Activated CD8-positive, alpha-beta memory T cell treated with anti-CD3 and anti-CD28 coated beads for 36 hours (primary cell): ENCODE measurements at regions not wholly inside any gene's neighbourhood (a gene's known extent, or its start where the extent isn't known, plus 50 kb on each side); places are given as distances from the start of the nearest gene placed in this dataset.

Experiments
- CTCF ChIA-PET: fragments of 350-600 bp; sonication (Branson Sonifier 250); formaldehyde crosslinking; loops from one replicate; lab custom pipeline; 2021; ENCODE audit warnings: antibody characterized with exemption; lab: Charles Lee
- POLR2A ChIA-PET: fragments of 350-600 bp; sonication (Branson Sonifier 250); formaldehyde crosslinking; loops from one replicate; lab custom pipeline; 2021; ENCODE audit warnings: antibody characterized with exemption; lab: Charles Lee

DNA sequence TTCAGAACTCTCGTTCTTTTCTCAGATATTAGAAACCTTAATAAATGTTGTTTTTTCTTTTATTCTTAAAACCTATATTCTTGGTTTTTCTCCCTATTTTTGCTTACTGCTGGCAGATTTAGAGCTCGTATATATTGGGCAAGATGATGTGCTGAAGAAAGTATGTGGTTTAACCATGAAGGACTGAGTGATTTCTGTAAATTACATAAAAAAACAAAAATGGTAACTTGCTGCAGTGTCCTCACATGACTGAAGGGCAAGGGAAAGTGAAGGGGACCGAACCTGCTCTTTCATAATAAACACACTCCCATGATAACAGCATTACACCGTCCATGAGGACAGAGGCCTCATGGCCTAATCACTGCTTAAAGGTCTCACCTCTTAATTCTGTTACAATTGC lies 393.8 kb upstream of the ZNF608 start:
- ChIA-PET POLR2A (no interaction called here), CTCF (no interaction called here)

DNA sequence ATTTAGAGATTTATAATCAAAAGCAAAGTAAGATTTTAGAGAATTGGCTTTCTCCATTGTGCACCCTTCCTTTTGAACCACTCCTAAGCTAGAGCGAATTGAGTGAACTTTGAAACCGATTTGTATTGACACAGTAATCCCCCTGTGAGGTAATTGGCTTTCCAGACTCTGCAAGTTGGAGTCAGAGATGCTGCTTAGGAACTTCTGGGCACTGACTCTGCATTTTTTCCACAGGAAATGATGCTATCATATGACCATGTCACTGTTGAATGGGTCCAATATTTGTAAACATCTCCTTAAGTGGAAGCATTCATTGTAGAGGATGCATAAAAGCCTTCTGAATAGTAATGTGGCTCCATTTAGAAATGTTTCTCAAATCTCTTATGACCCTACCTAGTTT lies 394.4 kb upstream of the ZNF608 start:
- CTCF ChIA-PET = no interaction called here
- POLR2A ChIA-PET = no interaction called here

DNA sequence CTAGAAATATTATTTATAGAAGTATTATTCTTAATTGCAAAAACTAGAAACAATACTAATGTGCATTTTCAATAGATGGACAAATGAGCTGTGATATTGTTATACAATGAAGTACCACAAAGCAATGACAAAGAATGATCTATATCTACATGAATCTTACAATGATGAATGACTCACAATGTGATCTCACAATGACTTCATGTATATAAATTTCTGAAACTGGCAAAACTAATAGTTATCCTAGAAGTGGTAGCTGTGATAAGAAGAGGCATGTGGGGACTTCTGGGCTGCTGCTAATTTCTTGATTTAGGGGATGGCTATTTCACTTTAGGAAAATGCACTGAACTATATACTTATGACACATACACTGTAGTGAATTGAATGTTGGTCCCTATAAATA lies 396.0 kb upstream of the ZNF608 start:
- POLR2A ChIA-PET = no interaction called here
- CTCF ChIA-PET = no interaction called here

DNA sequence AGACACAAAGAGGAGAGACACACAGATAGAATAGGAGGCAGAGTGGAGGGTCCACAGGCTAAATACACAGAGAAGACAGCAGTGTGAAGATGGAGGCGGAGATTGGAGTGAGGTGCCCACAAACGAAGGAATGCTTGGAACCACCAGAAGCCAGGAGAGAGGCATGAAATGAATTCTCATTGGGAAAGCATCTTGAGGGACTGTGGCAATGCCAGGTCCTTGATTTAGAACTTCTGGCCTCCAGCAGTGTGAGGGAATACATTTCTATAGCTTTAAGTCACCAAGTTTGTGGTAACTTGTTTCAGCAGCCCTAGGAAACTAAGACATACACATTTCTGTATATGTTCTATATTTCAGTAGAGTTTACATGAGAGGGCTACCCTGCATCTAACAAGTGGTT lies 396.6 kb upstream of the ZNF608 start:
- POLR2A ChIA-PET = no interaction called here
- CTCF ChIA-PET = no interaction called here

DNA sequence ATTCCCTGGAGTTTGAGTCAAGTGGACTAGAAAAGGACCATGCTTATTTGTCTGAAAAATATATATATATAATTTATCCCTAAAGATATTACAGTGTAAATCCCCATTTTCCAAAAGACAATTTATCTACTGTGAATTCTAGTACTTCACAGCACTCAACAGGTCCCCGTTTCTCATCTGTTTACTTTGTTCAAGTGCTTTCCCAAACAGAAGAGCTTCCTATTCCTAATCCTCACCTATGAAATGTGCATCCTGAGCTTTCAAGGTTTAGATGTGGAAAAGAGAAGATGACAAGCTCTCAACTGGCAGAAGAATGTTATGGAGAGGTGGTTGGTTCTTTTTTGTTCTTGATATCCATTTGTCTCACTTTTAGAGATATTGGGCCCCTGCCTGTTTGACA lies 401.6 kb upstream of the ZNF608 start:
- POLR2A ChIA-PET = no interaction called here
- CTCF ChIA-PET = no interaction called here

DNA sequence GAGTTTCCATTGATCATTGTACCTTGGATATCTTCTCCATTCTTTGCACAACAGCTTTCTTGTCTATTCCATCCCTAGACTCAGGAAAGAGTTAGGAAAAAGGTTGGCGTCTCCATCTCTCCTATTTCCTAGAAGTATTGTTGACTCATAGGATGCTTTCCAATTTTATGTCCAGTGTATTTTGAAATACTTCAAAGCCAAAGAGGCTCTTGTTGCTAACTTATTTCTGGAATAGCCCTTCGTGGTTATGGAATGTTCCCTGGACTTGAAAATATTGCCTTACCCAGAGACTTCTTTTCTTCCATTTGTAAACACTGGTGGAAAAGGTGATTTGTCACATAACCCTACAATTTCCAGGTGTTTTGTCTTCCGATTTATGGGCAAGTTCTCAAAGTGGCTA lies 402.3 kb upstream of the ZNF608 start:
- ChIA-PET CTCF (no interaction called here), POLR2A (no interaction called here)

DNA sequence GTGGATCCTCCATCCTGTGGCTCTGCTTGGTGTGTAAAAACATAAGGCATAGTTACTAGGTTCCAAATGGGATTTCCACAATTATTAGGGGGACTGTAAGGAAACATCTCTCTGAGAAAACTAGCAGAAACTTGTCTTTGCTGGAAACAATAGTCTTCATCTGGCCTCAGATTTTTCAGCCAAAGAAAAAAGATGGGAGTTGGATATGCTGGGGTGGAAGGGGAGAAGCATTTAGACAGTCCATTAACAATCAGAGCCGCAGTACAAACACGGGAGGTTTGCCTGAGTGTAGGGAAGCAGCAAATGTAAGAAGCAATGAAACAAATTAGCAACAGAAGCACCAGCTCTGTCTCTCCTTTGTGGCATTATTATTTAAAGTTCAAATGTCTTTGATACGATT lies 402.7 kb upstream of the ZNF608 start:
- ChIA-PET CTCF (no interaction called here), POLR2A (no interaction called here)

DNA sequence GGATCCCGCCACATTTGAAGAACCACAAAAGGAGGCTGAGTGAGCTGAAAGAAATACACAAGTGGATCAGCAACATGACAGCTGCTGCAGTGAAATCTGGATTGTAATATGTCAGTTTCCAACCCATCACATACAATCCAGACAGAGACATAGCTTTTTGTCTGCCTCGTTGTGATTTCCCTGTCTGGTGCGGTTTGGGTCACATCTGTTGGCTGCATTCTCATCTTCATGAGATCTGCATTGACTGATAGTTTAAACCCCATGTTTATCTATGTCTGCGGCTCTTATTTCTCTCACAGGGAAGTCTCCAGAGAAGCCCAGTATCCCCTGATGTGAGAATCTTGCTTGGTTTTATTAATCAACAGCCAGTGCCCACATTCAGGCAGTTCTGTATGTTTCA lies 403.1 kb upstream of the ZNF608 start:
- CTCF ChIA-PET = no interaction called here
- POLR2A ChIA-PET = no interaction called here

DNA sequence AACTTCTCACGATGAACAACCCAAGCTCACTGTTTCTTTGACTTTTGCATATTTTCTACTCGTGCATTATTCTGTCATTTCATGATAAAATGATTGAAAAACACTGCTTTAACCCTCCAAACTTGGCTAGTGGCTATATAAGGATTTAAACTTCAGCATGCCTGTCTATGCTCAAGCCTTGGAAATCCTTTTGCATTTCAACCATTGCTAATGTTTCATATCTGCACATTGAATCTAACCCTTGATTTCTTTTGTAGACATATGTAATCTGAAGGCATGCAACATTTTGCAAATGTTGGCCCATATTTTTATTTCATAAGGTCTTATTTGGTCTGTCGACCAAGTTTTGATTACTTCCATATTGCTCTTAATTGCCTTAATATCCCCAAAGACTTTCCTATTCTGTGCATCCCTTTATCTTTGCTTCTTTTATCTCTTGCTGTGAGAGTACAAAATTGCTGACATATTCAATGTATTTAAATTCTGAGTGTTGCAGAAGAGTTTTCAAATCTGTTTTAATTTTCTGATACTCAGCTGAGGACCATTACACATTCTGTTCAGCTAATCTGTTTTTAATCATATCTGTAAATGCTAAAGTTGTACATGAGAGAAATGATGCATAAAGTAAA lies 403.7 kb upstream of the ZNF608 start:
- CTCF ChIA-PET = no interaction called here
- POLR2A ChIA-PET = no interaction called here

DNA sequence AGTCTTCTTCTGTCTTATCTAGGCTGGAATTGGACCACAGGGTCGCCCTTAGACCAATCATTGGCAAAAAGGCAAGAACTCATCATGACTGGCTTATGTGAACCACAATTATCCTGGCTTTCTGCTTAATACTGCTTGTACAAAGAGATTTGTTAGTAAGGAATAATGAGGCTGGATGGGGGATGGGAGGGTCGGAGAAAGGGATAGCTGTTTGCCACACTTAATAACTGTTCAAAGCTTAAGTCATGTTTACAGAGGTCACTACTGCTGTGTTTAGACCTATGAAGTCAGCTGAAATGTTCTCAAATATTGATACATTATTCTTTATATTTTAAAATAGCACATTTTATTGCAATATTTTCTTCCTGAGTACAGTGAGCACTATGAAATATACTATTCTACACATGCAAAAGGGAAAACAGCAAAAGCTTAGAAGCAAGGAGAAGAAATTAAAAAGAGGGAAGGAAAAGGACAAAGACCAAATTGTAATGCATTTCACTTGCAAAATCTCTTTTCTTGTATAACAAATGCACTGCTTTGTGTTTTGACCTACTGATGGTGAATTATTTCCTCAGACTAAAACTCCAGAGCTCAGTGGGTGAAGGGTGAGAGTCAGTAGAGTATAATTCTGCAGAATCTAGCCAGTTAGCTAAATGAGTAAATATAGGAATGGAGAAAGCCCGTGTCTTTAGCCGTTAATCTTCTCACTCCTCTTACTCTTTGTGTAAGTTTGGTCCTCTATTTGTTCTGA lies 404.9 kb upstream of the ZNF608 start:
- ChIA-PET POLR2A (no interaction called here), CTCF (no interaction called here)

DNA sequence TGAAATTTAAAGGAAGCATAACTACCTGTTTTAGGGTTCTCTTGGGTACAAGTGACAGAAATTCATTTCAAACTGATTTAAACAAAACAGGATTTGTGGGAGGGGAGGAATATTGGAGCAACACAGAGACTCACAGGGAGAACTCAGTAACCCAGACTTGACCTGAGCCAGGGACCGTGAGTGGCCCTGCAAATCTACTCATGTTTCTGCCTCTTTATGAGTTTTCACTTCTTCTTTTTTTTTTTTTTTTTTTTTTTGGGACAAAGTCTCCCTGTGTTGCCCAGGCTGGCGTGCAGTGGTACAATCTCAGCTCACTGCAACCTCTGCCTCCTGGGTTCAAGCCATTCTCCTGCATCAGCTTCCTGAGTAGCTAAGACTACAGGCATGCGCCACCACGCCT lies 405.6 kb upstream of the ZNF608 start:
- CTCF ChIA-PET = no interaction called here
- POLR2A ChIA-PET = no interaction called here

DNA sequence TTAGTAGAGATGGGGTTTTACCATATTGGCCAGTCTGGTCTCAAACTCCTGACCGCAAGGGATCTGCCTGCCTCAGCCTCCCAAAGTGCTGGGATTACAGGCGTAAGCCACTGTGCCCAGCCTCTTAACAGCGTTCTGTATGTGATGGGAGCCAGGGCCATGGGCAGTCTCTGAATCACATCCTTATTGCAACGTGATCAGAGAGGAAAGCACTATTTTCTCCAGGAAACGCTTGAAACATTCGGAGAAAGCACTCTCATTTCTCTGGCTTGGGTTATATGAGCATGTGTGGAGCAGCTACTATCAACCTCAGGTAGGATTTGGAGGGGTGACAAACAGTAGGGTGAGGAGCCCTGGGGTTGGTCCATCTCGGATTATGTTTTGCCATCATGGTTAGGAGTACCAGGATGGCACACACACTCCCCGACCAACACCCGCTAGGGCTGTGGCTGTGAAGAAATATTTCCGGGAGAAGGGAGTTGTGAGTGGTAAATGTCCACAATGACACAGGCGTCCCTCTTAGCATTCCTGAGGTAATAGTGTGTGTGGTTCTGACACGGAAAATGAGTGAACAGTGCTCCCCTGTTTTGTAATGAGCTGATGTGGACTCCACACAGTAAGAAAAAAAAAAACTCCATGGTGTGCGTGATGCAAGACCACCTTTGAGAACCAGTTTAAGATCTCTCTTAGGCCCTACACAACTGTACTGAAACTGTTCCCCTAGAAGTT lies 406.2 kb upstream of the ZNF608 start:
- CTCF ChIA-PET = no interaction called here
- POLR2A ChIA-PET = no interaction called here

DNA sequence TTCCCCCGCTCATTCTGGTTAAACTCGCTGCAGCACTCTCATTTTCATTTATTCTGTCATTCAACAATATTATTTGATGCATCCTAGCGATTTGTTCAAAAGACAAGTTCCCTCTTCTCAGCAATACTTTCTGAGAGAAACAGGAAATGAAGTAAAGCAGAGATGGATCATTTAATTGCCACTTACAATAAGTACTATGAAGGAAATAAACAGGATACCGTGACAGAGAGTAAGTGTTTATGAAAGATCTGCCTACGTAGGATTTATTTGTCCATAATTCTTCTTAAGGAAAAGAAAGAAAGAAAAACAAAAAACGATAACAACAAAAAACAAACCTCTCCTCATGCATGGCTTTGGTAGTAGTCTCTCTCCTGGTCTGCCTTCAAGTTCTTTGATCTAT lies 406.8 kb upstream of the ZNF608 start:
- CTCF ChIA-PET = no interaction called here
- POLR2A ChIA-PET = no interaction called here

DNA sequence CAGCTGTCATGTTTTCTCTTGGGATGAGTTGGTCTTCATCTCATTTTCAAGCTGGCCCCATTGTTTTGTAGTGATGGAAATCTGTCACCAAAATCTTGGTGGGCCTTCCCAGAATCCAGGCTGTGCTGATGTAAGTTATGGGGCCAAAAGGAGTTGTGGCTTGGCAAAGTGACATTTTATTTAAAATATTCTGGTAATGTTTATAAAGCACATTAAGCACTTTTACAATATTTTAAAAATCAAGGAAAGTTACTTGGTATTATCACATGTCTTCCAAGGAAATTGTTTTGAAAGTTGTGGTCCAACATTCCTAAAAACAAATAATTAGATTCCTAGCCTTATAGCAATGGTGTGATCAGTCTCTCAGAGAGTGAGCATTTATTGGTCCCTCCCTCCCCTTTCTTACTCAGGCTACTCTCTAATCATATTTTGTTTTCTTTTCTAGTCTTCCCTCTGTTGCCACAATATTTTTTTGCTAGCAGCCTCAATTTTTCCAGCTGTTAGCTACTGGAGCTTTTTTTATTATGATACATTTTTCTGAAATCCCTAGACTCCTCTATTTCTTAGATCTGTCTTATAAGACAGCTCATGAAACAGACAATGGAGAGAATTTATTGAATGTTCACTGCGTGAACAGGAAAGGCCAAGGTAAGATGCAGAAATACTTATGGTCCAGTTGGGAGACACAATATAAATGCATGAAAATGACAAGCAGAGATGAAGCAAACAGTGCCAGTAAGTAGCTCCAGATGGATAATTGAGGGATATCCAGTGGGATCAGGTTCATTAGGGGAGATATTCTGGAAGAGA lies 408.1 kb upstream of the ZNF608 start:
- CTCF ChIA-PET = no interaction called here
- POLR2A ChIA-PET = no interaction called here

DNA sequence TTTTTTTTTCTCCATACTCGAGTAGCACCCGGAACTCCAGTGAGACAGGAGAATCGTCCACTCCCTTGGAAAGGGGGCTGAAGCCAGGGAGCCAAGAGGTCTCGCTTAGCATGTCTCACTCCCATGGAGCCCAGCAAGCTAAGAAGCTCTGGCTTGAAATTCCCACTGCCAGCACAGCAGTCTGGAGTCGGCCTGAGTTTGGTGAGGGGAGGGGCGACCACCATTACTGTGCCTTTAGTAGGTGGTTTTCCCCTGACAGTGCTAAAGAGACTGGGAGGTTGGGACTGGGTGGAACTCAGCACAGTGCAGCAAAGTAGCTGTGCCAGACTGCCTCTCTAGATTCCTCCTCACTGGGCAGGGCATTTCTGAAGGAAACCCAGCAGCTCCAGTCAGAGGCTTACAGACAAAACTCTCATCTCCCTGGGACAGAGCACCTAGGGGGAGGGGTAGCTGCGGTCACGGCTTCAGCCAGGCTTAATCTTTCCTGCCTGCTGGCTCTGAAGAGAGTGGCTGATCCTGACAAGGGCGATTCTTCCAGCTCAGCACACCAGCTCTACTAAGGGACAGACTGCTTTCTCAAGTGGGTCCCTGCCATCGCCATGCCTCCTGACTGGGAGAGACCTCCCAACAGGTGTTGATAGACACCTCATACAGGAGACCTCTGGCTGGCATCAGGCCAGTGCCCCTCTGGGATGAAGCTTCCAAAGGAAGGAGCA lies 414.5 kb upstream of the ZNF608 start:
- POLR2A ChIA-PET = no interaction called here
- CTCF ChIA-PET = no interaction called here

DNA sequence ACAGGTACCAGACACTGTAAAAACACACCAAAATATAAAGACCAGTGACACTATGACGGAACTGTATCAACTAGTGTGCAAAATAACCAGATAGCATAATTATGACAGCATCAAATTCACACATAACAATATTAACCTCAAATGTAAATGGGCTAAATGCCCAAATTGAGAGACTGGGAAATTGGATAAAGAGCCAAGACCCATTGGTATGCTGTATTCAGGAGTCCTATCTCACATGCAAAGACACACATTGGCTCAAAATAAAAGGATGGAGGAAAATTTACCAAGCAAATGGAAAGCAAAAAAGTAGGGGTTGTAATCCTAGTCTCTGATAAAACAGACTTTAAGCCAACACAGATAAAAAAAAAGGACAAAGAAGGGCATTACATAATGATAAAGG lies 416.3 kb upstream of the ZNF608 start:
- ChIA-PET CTCF (no interaction called here), POLR2A (no interaction called here)

DNA sequence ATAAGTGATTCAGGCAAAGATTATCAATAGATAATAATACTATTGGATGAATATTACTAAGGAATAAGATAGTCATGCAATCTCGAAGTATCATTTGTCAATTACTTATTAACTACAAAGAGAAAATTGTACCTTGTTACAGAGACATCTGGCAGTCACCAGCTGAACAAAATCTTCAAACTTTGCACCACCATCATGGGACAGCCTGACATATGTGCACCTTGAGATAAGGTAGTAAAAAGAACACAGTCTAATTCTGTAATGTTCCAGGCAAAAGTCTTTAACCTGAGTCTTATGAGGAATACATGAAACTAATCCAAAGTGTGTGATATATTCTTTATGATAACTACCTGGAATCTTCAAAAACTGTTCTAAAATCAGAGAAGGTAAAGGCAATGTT lies 423.0 kb upstream of the ZNF608 start:
- ChIA-PET CTCF (no interaction called here), POLR2A (no interaction called here)

DNA sequence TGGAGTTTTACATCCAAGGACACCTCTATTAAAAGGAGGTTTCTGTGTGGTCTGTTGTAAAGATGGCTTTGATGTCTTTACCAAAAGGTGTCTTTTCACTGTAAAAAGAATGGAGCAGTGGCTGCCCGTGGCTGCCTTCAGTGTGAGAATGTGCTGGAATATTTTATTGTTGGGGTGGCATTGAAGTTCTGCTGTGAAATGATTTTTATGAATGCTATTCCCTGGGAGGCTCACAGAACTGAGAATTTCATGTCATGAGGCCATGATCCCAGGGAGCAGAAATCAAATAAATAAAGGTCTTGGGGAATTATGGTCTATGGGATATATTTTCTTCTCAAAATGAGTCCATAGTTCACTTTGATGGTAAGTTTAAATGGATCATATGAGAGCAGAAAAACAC lies 425.2 kb upstream of the ZNF608 start:
- ChIA-PET CTCF (no interaction called here), POLR2A (no interaction called here)

DNA sequence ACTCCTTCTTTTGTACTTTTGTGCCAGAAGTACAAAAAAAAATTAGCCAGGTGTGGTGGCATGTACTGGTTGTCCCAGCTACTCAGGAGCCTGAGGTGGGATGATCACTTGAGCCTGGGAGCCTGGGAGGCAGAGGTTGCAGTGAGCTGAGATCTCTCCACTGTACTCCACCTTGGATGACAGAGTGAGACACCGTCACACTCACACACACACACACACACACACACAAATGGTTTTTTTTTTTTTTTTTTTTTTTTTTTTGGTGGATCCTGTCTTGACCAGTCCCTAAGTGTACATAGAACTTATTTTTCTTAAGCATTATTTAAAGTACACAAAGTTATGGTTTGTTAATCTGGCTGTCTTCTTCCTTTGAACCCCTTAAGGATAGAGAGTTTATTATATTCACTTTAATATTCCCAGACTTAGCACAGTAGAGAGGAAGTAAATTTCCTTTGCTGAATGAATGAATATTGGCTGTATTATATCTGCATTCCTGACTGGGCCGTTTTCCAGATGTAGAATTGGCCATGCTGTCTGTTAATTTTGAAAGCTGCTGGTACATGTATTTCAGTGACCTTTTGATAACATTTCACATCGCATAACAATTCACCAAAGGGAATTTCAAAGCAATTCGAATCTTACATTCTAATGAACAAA lies 429.0 kb upstream of the ZNF608 start:
- ChIA-PET CTCF (no interaction called here), POLR2A (no interaction called here)
